Uterus (tissue), 3 donors: ENCODE measurements at regions not wholly inside any gene's neighbourhood (a gene's known extent, or its start where the extent isn't known, plus 50 kb on each side); places are given as distances from the start of the nearest gene placed in this dataset.
"Not testable (repeated sequence)": the region's sequence is repeated elsewhere in the genome, so short reads cannot be mapped to it uniquely, and the experiment has no call there.

ENCODE experiments used
- DNase-seq, 2 donors: peaks; one replicate each; pipeline ENCODE4 v3.0.0-alpha.2; 2019 to 2020
- H3K27ac ChIP-seq, 2 donors: fragments of 200-600 bp; sonication (generic); 1 replicate in 1 of 2; 2 replicates in 1 of 2; pipeline ENCODE4 v1.5.1; 2016 to 2018
- H3K27me3 ChIP-seq, 2 donors: fragments of 200-600 bp; sonication (generic); one replicate each; pipeline ENCODE4 v1.5.1; 2018 to 2019; ENCODE audit warnings: control low read depth in 1 of 2
- H3K36me3 ChIP-seq, 2 donors: fragments of 200-600 bp; sonication (generic); one replicate each; pipeline ENCODE4 v1.5.1; 2019; ENCODE audit warnings: control low read depth in 1 of 2
- H3K4me1 ChIP-seq, 2 donors: fragments of 200-600 bp; sonication (generic); one replicate each; pipeline ENCODE4 v1.5.1; 2018 to 2019; ENCODE audit warnings: control low read depth in 1 of 2
- H3K4me3 ChIP-seq, 2 donors: fragments of 200-600 bp; sonication (generic); 1 replicate in 1 of 2; 2 replicates in 1 of 2; pipeline ENCODE4 v1.5.1; 2018 to 2019; ENCODE audit warnings: mild to moderate bottlenecking in 1 of 2
- H3K9me3 ChIP-seq, 2 donors: fragments of 200-600 bp; sonication (generic); one replicate each; pipeline ENCODE4 v1.5.1; 2019; ENCODE audit warnings: control low read depth in 1 of 2
- POLR2A ChIP-seq, 2 donors: fragments of 450-650 bp; IDR thresholded peaks; one replicate each; pipeline ENCODE4 v1.6.1; 2016; ENCODE audit warnings: antibody characterized with exemption in 2 of 2, mild to moderate bottlenecking in 1 of 2, moderate library complexity in 1 of 2
- intact Hi-C: fragments of 100-400 bp; cut with DNase I; formaldehyde crosslinking; loops from one replicate; pipeline ENCODE4 v1.15.1; 2023; ENCODE audit warnings: low total_unique reads
- TF ChIP-seq, protein P1 (sequence below), 4 experiments: fragments of 200-600 bp in 2 of 4; fragments of 450-650 bp in 2 of 4; sonication (generic) in 2 of 4; IDR thresholded peaks; one replicate each; pipeline ENCODE4 v1.5.1; 2016 to 2019; ENCODE audit warnings: antibody characterized with exemption in 4 of 4, mild to moderate bottlenecking in 2 of 4, moderate library complexity in 1 of 4
- donor health status: DM: yes; HTN: yes; CAD: no.

DNA sequence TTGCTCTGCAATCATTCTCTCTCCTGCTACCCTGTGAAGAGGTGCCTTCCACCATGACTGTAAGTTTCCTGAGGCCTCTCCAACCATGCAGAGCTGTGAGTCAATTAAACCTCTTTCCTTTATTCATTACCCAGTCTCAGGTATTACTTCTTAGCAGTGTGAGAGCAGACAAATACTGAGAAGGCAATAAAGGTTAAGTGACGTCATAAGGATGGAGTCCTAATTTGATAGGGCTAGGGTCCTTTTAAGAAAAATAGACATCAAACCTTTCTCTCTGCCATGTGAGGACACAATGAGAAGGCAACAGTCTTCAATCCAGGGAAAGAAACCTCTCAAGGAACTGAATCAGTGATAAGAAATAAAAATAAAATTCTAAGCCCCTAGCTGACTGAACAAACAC, 1262.7 kb downstream of the FAM133A start:
- Histone ChIP-seq H3K9me3 (no peaks in the 10 kb centered on the region), H3K27ac (no peak overlapping the region), H3K27me3 (peaks cover 0 to 5% of the 10 kb centered on the region in 2 donors), H3K4me1 (no peaks in the 10 kb centered on the region), H3K4me3 (no peak overlapping the region), H3K36me3 (no peaks in the 10 kb centered on the region)
- DNase-seq = no peak
- intact Hi-C loops = no loop called here
- TF ChIP-seq, protein P1, sequence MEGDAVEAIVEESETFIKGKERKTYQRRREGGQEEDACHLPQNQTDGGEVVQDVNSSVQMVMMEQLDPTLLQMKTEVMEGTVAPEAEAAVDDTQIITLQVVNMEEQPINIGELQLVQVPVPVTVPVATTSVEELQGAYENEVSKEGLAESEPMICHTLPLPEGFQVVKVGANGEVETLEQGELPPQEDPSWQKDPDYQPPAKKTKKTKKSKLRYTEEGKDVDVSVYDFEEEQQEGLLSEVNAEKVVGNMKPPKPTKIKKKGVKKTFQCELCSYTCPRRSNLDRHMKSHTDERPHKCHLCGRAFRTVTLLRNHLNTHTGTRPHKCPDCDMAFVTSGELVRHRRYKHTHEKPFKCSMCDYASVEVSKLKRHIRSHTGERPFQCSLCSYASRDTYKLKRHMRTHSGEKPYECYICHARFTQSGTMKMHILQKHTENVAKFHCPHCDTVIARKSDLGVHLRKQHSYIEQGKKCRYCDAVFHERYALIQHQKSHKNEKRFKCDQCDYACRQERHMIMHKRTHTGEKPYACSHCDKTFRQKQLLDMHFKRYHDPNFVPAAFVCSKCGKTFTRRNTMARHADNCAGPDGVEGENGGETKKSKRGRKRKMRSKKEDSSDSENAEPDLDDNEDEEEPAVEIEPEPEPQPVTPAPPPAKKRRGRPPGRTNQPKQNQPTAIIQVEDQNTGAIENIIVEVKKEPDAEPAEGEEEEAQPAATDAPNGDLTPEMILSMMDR (IDR thresholded peaks at IDR 0.05) = no peak
- TF ChIP-seq POLR2A (IDR thresholded peaks at IDR 0.05) = no peak

DNA sequence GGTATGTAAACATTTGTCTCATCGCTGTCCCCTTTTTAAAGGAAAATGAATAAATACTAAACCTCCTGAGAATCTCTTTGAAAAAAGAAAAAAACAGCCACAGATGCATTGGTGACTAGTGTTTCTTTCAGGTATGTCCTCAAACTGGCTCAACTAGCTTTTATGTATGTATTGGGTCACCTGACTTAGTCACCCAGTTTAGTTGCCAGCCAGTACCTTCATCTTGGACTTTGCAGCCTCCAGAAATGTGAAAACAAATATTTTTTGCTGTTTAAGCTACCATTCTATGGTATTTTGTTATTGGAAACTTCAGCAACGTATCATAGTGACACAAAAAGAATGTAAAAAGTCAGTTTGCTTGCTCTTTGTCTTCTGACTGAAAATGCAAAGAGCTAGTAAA, 1263.5 kb downstream of the FAM133A start:
- Histone ChIP-seq H3K4me1 (no peaks in the 10 kb centered on the region), H3K27me3 (peaks cover 0 to 5% of the 10 kb centered on the region in 2 donors), H3K27ac (no peak overlapping the region), H3K4me3 (no peak overlapping the region), H3K9me3 (no peaks in the 10 kb centered on the region), H3K36me3 (no peaks in the 10 kb centered on the region)
- intact Hi-C loops = no loop called here
- DNase-seq = no peak
- TF ChIP-seq, protein P1 (IDR thresholded peaks at IDR 0.05) = no peak
- no peak for TF ChIP-seq POLR2A (IDR thresholded peaks at IDR 0.05)

DNA sequence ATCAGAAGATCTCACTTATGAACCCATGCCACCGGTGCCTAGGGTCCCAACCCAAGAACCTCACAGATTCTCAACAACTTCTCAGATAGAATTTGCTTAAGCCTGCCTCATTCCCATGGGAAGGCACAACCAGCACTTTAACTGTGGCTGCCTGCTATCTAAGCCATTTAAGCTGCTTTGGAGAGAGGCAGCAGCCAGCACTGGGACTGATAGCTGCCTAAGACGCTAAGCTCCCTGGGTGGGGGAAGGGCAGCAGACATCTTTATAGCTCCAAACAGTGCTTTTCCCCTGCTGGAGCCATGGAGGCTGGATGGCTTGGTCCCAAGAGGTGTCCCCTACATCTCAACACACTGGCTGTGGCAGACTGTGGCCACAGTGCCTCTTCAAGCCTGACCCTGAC, 1268.6 kb downstream of the FAM133A start:
- no peak overlapping the region for H3K4me3 ChIP-seq
- H3K27me3 ChIP-seq = peaks cover 0 to 5% of the 10 kb centered on the region in 2 donors
- H3K4me1 ChIP-seq = no peaks in the 10 kb centered on the region
- DNase-seq = no peak
- intact Hi-C loops = no loop called here
- H3K9me3 ChIP-seq = no peaks in the 10 kb centered on the region
- no peak overlapping the region for H3K27ac ChIP-seq
- no peaks in the 10 kb centered on the region for H3K36me3 ChIP-seq
- TF ChIP-seq, protein P1 (IDR thresholded peaks at IDR 0.05) = no peak
- no peak for TF ChIP-seq POLR2A (IDR thresholded peaks at IDR 0.05)

DNA sequence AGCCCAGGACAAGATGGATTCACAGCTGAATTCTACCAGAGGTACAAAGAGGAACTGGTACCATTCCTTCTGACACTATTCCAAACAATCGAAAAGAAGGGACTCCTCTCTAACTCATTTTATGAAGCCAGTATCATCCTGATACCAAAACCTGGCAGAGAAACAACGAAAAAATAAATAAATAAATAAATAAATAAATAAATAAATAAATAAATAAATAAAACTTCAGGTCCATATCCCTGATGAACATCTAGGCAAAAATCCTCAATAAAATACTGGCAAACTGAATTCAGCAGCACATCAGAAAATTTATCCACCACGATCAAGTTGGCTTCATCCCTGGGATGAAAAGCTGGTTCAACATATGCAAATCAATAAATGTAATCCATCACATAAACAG, 1272.1 kb downstream of the FAM133A start:
- H3K9me3 ChIP-seq, H3K4me1 ChIP-seq, H3K4me3 ChIP-seq, H3K27ac ChIP-seq, intact Hi-C loops, H3K36me3 ChIP-seq, H3K27me3 ChIP-seq, DNase-seq: not testable (repeated sequence)

DNA sequence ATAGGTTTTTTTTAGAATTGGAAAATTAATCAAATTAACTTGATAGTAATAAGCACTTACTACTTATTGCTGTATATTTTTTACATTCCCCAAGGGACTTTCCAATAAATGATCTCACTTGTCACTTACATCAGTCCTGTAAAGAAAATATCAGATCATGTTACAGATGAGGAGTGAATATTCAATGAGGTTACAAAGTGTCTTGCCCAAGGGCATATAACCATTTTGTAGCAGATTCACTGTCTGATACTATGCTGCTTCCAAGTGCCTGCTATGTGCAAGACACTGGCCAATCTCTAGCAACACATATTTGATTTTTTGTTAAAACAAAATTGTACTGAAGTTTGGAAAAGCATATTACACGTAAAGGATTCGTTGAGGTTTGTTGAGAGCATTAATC, 1287.7 kb downstream of the FAM133A start:
- Histone ChIP-seq H3K36me3 (no peaks in the 10 kb centered on the region), H3K27ac (no peak overlapping the region), H3K4me1 (no peaks in the 10 kb centered on the region), H3K27me3 (no peaks in the 10 kb centered on the region), H3K9me3 (no peaks in the 10 kb centered on the region), H3K4me3 (no peak overlapping the region)
- no peak for DNase-seq
- intact Hi-C loops = no loop called here
- TF ChIP-seq POLR2A (IDR thresholded peaks at IDR 0.05) = no peak
- TF ChIP-seq, protein P1 (IDR thresholded peaks at IDR 0.05) = no peak

DNA sequence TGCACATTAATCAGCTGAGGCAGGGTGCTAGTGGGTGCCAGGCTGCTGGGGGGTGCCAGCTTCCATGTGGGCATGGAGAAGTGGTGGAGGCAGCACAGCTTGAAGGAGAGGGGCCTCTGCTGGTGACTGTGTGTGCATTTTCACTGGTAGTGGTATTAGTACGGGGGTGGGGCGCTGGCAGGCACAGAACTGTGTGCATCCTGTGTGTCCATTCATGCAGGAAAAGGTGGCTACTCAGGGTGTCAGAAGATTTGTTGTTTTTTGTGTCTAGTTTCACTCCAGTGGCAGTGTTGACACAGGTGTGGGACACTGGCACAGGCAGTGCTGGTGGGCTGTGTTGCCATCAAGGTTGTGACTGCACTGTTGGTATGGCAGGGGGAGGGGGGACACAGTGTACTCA, 1303.6 kb downstream of the FAM133A start:
- Histone ChIP-seq H3K4me3 (no peak overlapping the region), H3K27me3 (peaks cover 0 to 6% of the 10 kb centered on the region in 2 donors), H3K9me3 (no peaks in the 10 kb centered on the region), H3K36me3 (no peaks in the 10 kb centered on the region), H3K27ac (no peak overlapping the region), H3K4me1 (no peaks in the 10 kb centered on the region)
- intact Hi-C loops = no loop called here
- DNase-seq = no peak
- TF ChIP-seq, protein P1 (IDR thresholded peaks at IDR 0.05) = no peak
- no peak for TF ChIP-seq POLR2A (IDR thresholded peaks at IDR 0.05)
